Calu3 (cell line): ENCODE measurements at regions not wholly inside any gene's neighbourhood (a gene's known extent, or its start where the extent isn't known, plus 50 kb on each side); places are given as distances from the start of the nearest gene placed in this dataset.

Source experiments
- BruUV-seq: library from RNA; stranded (reverse); fragments of 400-500 nt; replicated peaks from 2 replicates; lab custom pipeline; 2021; lab: Mats Ljungman, UMichigan
- CTCF ChIA-PET: fragments of 300-600 bp; sonication (Branson Sonifier 250); formaldehyde crosslinking; loops from one replicate; lab custom pipeline; 2022; ENCODE audit warnings: antibody characterized with exemption; lab: Charles Lee
- DNase-seq: peaks from one replicate; pipeline ENCODE4 v3.0.0; 2022
- H3K27ac Mint-ChIP-seq: one replicate; pipeline ENCODE4 v1.8.0; 2022; ENCODE audit warnings: mixed read lengths; ENCODE audit not compliant: unreplicated experiment
- H3K27me3 Mint-ChIP-seq: one replicate; pipeline ENCODE4 v1.8.0; 2022; ENCODE audit warnings: mixed read lengths; ENCODE audit not compliant: unreplicated experiment
- H3K36me3 Mint-ChIP-seq: one replicate; pipeline ENCODE4 v1.8.0; 2022; ENCODE audit warnings: mild to moderate bottlenecking, moderate library complexity, mixed read lengths; ENCODE audit not compliant: insufficient read depth, unreplicated experiment
- H3K4me1 Mint-ChIP-seq: one replicate; pipeline ENCODE4 v1.8.0; 2022; ENCODE audit warnings: mild to moderate bottlenecking, low read depth, mixed read lengths; ENCODE audit not compliant: unreplicated experiment
- H3K4me3 Mint-ChIP-seq: one replicate; pipeline ENCODE4 v1.8.0; 2022; ENCODE audit warnings: mild to moderate bottlenecking, low read depth, moderate library complexity, mixed read lengths; ENCODE audit not compliant: unreplicated experiment
- H3K9me3 Mint-ChIP-seq: one replicate; pipeline ENCODE4 v1.8.0; 2022; ENCODE audit warnings: low read depth, mixed read lengths; ENCODE audit not compliant: unreplicated experiment
- CTCF ChIP-seq: fragments of 200-600 bp; IDR thresholded peaks from one replicate; pipeline ENCODE4 v1.8.0; 2022; ENCODE audit warnings: antibody characterized with exemption; ENCODE audit not compliant: unreplicated experiment
- intact Hi-C: fragments of 100-400 bp; cut with micrococcal nuclease; formaldehyde crosslinking; loops from one replicate; pipeline ENCODE4 v1.10.0; 2022; ENCODE audit not compliant: unreplicated experiment

- CTCF ChIA-PET, result no interaction called here
- Mint-ChIP-seq H3K36me3 (no peaks in the 10 kb centered on the region), H3K9me3 (no peaks in the 10 kb centered on the region), H3K4me1 (no peaks in the 10 kb centered on the region), H3K27ac (no peak overlapping the region), H3K27me3 (no peaks in the 10 kb centered on the region), H3K4me3 (no peak overlapping the region)
- intact Hi-C loops, result no loop called here
- no peak for TF ChIP-seq CTCF
- no peak for DNase-seq
- no TSS peak for BruUV-seq
These were observed 531.3 kb upstream of the ALCAM start for GRCh38 chr3:104835376-104835775.

- no TSS peak for BruUV-seq
- no peaks in the 10 kb centered on the region for H3K4me1 Mint-ChIP-seq
- no peak overlapping the region for H3K27ac Mint-ChIP-seq
- no peak for DNase-seq
- CTCF ChIA-PET, result no interaction called here
- intact Hi-C loops, result no loop called here
- TF ChIP-seq CTCF, result no peak
- H3K9me3 Mint-ChIP-seq, result no peaks in the 10 kb centered on the region
- no peaks in the 10 kb centered on the region for H3K27me3 Mint-ChIP-seq
- H3K36me3 Mint-ChIP-seq, result no peaks in the 10 kb centered on the region
- no peak overlapping the region for H3K4me3 Mint-ChIP-seq
These were observed 520.4 kb upstream of the ALCAM start for GRCh38 chr3:104846270-104846669.

GRCh38 chr3:104849070-104849469 is 517.6 kb upstream of the ALCAM start:
- CTCF ChIA-PET, result no interaction called here
- no peak for TF ChIP-seq CTCF
- no peak overlapping the region for H3K27ac Mint-ChIP-seq
- BruUV-seq, result no TSS peak
- no peaks in the 10 kb centered on the region for H3K36me3 Mint-ChIP-seq
- intact Hi-C loops, result no loop called here
- no peaks in the 10 kb centered on the region for H3K4me1 Mint-ChIP-seq
- H3K4me3 Mint-ChIP-seq, result no peak overlapping the region
- no peak for DNase-seq
- no peaks in the 10 kb centered on the region for H3K9me3 Mint-ChIP-seq
- H3K27me3 Mint-ChIP-seq, result no peaks in the 10 kb centered on the region

GRCh38 chr3:104854468-104854867 is 512.2 kb upstream of the ALCAM start:
- no peaks in the 10 kb centered on the region for H3K9me3 Mint-ChIP-seq
- no peak for TF ChIP-seq CTCF
- DNase-seq, result no peak
- no peaks in the 10 kb centered on the region for H3K36me3 Mint-ChIP-seq
- H3K4me3 Mint-ChIP-seq, result no peak overlapping the region
- H3K4me1 Mint-ChIP-seq, result no peaks in the 10 kb centered on the region
- H3K27me3 Mint-ChIP-seq, result no peaks in the 10 kb centered on the region
- CTCF ChIA-PET, result interaction anchor here (0.7 kb wide), 1 partner anchor 50 kb away, joined by 5 read pairs; no protein-coding TSS in a partner anchor
- intact Hi-C loops, result no loop called here
- no peak overlapping the region for H3K27ac Mint-ChIP-seq
- no TSS peak for BruUV-seq
